Hematopoietic multipotent progenitor cell (in vitro differentiated cells): ENCODE measurements at regions not wholly inside any gene's neighbourhood (a gene's known extent, or its start where the extent isn't known, plus 50 kb on each side); places are given as distances from the start of the nearest gene placed in this dataset.

ENCODE experiments used
- DNase-seq, 3 donors: peaks; one replicate each; pipeline ENCODE4 v3.0.0-alpha.2; 2011 to 2015; ENCODE audit warnings: low read depth in 2 of 3, low spot score in 2 of 3

DNA sequence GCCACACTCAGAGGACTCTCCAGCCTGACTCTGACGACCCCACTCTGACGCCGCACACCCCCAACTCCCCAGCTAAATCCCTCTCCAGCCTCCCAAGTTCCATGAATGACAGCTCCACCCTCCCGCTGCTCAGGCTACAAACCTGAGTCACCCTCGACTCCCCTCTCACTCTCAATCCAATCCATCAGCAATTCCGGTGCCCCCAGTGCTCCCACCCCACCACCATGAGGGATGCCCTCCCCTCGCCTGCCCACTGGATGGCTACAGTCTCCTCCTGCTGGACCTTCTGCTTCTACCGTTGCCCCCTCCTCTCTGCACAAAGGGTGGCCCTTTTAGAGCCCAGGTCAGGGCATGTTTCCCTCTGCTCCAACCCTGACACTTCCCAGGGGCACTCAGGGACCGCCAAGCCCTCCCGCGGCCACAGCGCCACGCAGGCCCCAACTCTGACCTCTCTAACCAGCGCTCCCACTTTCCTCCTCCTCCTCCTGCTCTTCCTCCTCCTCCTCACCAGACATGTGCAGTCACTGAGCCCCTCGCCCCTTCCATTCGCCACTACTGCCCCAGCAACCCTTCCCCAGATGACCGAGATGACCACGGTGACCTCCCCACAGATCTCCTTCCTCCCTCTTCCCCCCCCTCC is 69.5 kb upstream of the NUP50 start:
- no peak for DNase-seq

DNA sequence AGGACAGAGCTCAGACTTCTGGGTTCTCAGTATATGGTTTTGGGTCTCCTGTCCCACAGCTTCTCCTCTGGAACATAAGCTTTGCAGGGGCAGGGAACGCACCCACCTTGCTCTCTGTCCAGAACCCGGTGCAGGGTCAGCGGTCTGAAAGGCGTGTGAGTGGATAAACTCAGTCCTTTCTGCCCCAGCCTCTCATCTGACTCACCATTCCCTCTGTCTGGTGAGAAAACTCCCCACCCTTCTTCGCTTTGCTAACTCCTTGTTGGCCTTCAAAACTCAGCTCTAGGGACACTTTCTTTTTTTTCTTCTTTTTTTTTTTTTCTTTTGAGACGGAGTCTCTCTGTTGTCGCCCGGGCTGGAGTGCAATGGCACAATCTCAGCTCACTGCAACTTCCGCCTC is 68.9 kb upstream of the NUP50 start:
- DNase-seq: no peak

DNA sequence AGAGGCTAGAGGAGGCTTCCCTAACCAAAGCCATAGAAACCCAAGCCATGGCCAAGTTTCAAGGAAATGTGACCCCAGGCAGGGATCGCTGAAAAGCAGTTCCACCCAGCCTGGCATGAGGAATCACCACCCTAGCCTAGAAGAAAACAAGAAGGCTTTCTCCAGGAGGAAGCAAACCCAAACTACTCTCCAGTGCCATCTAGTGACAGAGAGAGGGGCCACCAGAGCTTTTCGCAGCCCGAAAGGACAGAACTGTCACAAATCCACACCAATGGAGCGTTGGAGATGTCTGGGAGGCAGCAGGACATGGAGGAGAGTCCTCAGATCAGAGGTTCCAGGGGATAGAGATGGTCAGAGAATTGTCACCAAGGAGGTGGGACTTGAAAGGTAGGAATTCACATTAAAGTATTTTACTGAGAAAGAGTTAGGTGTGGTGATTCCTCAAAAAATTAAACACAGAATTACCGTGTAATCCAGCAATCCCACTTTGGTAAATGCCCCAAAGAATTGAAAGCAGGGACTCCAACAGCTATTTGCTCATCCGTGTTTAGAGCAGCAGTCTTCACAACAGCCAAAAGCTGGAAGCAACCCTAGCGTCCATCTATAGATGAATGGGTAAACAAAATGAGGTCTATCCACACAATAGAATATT is 67.3 kb upstream of the NUP50 start:
- peak in 2 of 3 donors; percentile 41 to 74 for DNase-seq

DNA sequence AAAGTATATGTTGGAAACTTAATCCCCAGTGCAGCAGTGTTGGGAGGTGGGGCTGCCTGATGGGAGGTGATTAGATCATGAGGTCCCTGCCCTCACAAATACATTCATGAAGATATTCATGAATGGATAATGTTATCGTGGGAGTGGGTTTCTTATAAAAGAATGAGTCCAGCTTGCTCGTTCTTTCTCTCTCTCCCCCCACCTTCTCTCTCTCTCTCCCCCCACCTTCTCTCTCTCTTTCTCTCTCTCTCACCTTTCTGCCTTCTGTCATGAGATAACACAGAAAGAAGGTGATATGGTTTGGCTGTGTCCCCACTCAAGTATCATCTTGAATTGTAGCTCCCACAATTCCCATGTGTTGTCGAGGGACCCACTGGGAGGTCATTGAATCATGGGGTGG is 66.7 kb upstream of the NUP50 start:
- no peak for DNase-seq

DNA sequence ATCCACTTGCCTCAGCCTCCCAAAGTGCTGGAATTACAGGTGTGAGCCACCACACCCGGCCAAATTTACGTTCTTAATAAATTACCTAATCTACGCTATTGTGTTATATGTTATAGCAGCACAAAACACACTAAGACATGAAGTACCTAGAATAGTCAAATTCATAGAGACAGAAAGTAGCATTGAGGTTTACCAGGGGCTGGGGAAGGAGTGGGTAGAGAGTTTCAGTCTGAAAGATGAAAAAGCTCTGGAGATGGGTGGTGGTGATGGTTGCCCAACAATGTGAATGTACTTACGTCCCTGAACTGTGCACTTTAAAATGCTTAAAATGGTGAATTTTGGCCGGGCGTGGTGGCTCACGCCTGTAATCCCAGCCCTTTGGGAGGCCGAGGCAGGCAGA is 65.7 kb upstream of the NUP50 start:
- no peak for DNase-seq

DNA sequence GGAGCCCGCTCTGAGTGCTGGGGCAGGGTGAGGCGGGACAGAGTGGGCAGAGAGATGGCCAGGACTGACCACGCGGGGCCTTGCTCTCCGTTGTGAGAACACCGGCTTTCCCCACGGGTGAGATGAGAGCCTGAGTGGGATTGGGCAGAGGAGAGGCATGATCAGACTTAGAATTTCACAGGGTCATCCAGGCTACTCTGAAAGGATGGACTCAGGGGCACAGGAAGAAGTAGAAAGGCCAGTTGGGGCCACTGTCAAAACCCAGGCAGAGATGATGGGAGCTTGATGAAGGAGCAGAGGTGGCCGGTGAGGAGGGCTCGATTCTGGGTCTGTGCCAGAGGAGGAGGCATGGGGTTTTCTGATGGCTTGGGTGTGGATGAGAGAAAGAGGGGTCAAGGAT is 63.8 kb upstream of the NUP50 start:
- DNase-seq: no peak

DNA sequence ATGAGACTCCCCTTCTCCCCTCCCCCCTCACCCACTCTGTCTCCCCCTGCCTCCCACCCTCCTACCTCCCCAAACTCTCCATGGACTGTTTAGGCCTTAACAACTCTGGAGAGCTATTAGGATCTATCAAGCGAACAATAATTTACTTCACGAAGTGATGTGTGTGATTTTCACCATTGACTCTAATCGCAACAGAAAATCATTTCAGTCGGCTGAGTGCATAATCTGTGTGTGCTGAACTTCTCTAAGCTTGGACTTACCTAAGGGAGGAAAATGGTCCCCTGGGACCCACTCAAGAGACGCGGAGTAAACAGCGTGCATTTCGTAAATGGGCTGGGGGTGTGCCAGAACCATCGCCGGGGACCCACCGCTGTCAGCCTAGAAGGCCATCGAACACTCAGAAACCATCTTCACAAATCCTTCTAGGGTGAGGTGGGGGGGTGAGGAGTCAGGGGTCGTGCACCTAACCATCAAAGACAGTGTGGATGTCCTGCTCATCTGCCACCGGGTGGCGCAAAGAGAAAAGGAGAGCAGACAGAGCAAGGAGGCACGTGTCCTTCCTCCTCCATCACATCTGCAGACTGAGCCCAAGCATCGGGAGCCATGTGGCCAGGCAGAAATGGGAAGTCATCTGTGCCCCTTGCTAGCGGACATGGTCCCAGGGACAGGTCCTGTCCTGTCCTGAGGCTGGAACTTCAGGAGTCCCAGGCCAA is 62.1 kb upstream of the NUP50 start:
- DNase-seq: peak in 2 of 3 donors; percentile 79 to 89

DNA sequence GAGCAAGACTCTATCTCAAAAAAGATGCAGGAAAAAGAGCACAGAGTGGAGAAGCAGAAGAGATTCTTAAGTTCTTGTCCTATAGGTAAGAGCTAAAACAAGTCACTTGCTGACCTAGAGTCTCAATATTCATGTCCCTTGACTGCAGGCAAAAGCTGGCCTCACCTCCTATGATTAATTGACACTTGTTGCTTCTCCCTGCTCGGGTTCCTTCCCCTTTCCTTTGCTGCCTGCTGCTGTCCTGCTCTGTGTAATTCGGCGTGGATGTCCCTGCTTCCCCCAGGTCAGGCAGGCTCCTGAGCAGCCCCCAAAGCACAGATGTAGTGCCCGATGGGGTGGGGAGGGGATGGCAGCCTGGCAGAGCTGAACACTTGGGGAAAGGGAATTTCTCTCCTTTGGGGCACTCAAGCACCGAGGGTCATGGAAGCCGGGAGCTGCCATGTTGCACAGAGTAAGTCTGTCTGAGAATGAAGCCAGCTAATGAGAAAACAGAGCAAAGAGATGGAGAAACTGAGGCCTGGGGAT is 60.8 kb upstream of the NUP50 start:
- no peak for DNase-seq

DNA sequence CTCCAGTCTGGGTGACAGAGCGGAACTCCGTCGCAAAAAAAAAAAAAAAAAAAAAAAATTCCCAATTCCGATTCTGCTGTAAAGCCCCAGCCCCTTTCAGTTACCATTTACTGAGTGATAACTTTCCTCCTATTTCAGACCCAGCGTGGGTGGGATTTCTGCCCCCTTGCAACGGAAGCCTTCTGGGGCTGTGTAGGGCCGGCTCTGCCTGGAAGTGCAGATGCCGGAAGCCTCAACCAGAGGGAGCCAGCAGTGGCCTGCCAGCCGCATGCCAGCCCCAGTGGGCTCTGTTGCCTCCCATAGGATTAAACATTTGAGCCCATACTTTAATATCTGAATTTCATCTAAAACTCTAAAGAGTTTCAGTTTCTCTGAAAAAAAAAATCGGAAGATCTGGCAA is 60.0 kb upstream of the NUP50 start:
- no peak for DNase-seq

DNA sequence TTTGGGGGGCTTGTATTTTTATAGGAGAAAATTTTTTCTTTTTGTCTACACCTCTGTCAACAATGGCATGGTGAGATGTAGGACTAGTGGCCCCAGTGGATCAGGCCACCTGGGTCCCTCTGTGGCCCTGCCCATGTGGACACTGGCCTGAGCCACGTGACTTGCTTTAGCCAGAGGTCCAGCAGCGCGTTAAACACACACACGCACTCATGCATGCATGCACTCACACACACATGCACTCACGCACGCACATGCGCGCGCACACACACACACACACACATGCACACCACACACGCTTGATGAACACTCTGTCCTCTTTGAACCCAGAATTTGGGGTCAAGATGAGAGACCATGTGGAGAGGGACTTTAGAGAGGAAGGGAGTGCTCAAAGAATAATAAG is 59.4 kb upstream of the NUP50 start:
- no peak for DNase-seq

DNA sequence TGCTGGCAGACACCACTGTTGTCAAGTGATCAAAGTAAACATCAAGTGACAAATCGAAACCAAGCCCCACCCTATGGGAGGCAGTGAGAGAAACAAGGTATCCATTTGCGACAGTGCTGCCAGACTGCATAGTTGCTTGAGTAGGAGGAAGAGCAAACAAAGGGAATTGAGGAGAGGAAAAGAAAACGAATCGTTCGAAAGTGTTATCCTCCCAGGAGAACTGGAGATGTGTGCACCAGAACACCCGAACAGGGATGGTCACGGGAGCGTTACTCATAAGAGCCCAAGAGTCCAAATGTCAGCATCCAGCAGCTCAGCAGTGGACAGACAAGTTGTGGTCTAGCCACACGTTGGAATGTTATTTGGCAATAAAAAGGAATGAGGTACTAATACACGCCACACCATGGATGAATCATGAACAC is 58.4 kb upstream of the NUP50 start:
- DNase-seq: no peak

DNA sequence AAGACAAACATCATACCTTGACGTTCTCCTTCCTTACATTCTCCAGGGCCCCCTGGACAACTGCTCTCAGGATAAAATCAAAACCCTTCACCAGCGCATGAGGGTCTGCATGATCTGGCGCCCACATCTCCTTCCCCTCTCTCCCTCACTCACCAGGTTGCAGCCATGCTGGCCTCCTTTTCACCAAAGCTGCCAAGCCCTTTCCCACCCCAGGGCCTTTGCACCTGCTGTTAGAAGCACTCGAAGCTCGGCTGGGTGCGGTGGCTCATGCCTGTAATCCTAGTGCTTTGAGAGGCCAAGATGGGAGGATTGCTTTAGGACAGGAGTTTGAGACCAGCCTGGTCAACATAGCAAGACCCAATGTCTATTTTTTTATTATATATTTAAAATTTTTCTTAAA is 56.1 kb upstream of the NUP50 start:
- DNase-seq: no peak

DNA sequence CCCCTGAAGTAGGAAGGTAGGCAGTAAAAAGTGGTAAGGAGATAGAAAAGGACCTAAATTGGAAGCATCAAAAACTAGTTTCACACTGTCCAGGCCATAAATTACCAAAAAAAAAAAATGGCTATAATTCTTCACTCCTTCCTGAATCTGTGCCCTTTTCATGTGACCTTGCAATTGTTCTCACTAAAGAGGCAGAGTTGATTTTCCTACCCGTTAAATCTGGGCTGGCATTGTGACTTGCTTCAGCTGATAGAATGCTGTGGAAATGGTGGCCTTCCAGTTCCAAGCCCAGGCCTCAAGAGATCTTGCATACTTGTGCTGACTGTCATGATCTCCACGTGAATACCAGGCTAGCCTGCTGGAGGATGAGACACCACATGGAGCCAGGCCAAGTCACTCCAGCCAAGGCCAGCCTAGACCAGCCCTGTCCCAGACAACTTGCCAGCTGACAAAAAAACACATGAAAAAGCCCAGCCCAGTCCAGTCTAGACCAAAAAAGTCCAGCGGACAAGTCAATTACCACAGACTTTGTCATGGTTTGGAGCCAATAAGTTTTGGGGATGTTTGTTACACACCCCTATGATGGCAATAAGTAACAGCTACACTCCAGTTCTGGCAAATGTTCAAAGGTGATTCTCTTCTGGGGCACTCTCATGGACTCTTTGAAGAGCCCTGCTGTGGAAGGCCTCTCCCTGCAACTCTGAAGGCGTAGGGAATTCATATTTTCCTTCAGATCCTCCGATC is 51.4 kb upstream of the NUP50 start:
- no peak for DNase-seq
